ENCODE measurements at regions not wholly inside any gene's neighbourhood (a gene's known extent, or its start where the extent isn't known, plus 50 kb on each side); places are given as distances from the start of the nearest gene placed in this dataset.

- no peaks in the 10 kb centered on the region for H4K20me1 ChIP-seq (ENCODE audit: control insufficient read depth, insufficient read depth, insufficient read length)
These were observed 957.3 kb downstream of the XPNPEP1 start for GRCh38 chr10:108966005-108966404.

More at GRCh38 chr10:108966005-108966404, 957.3 kb downstream of the XPNPEP1 start:
- TF ChIP-seq CTCF (conservative IDR thresholded peaks at IDR 0.05), result no peak
- Histone ChIP-seq H3K79me2 (ENCODE audit: insufficient read depth, low read length) (no peaks in the 10 kb centered on the region), H2AK5ac (ENCODE audit: insufficient read length, low read length) (no peak overlapping the region), H3K23ac (ENCODE audit: insufficient read length, low read depth, low read length) (no peak overlapping the region), H2BK12ac (ENCODE audit: insufficient read length, low read depth, low read length) (no peak overlapping the region), H3T11ph (ENCODE audit: low read length) (no peak overlapping the region), H2BK5ac (ENCODE audit: insufficient read length, low read length) (no peak overlapping the region), H3K27ac (ENCODE audit: insufficient read length, low read depth, low read length) (no peak overlapping the region), H3K4ac (ENCODE audit: low read depth, low read length) (no peak overlapping the region), H3K23me2 (ENCODE audit: insufficient read length, low read depth, low read length, poor library complexity, severe bottlenecking) (no peaks in the 10 kb centered on the region), H3K9me3 (ENCODE audit: control insufficient read depth, low read depth, low read length) (no peaks in the 10 kb centered on the region), H2BK15ac (ENCODE audit: low read depth, low read length) (no peak overlapping the region), H2AFZ (ENCODE audit: low read length) (no peak overlapping the region), H3K9ac (ENCODE audit: extremely low read depth, insufficient read length, low read length) (no peak overlapping the region), H3K18ac (ENCODE audit: insufficient read length, low read depth, low read length) (no peak overlapping the region), H2BK120ac (ENCODE audit: low read depth, low read length, poor library complexity, severe bottlenecking) (no peak overlapping the region), H3K27me3 (ENCODE audit: insufficient read depth, low read length) (no peaks in the 10 kb centered on the region), H4K5ac (ENCODE audit: insufficient read length, low read depth, low read length) (no peak overlapping the region), H3K14ac (ENCODE audit: insufficient read depth, low read length) (no peak overlapping the region), H3K56ac (ENCODE audit: insufficient read length, low read depth, low read length) (no peak overlapping the region), H3K4me2 (ENCODE audit: insufficient read depth, insufficient read length, low read length) (no peak overlapping the region), H4K8ac (replicated peaks; ENCODE audit: insufficient read length, low read depth, low read length) (no peak overlapping the region), H2BK20ac (ENCODE audit: low read depth, low read length, poor library complexity, severe bottlenecking) (no peak overlapping the region), H3K4me1 (ENCODE audit: insufficient read depth, low read length) (no peaks in the 10 kb centered on the region), H3K79me1 (ENCODE audit: insufficient read depth, low read depth, low read length, poor library complexity, severe bottlenecking) (no peaks in the 10 kb centered on the region), H4K91ac (ENCODE audit: insufficient read length, low read depth, low read length) (no peak overlapping the region)
- no peak overlapping the region for H3K27ac Mint-ChIP-seq
- H3K4me1 Mint-ChIP-seq, result peaks cover 0 to 10% of the 10 kb centered on the region in 2 experiments; a peak in 2 of 4 replicates
- no peak for DNase-seq
- H3K4me3 Mint-ChIP-seq, result no peak overlapping the region
- H3K36me3 Mint-ChIP-seq (ENCODE audit: insufficient read depth in 1 of 3, low read depth in 3 of 3), result no peaks in the 10 kb centered on the region
- H3K9me3 Mint-ChIP-seq, result no peaks in the 10 kb centered on the region
- H3K27me3 Mint-ChIP-seq (ENCODE audit: low read depth), result no peaks in the 10 kb centered on the region

All from H9 (cell line).